Vagina (tissue), 2 donors: ENCODE measurements at regions not wholly inside any gene's neighbourhood (a gene's known extent, or its start where the extent isn't known, plus 50 kb on each side); places are given as distances from the start of the nearest gene placed in this dataset.

Experiments used
- POLR2A ChIP-seq, 2 donors: fragments of 450-650 bp; IDR thresholded peaks; one replicate each; pipeline ENCODE4 v1.6.1; 2017; ENCODE audit warnings: antibody characterized with exemption in 2 of 2, mild to moderate bottlenecking in 2 of 2, moderate library complexity in 2 of 2
- POLR2AphosphoS5 ChIP-seq, 2 donors: sonication (generic); formaldehyde crosslinking; IDR thresholded peaks; one replicate each; pipeline ENCODE4 v1.9.0; 2017; ENCODE audit warnings: antibody characterized with exemption in 2 of 2, mild to moderate bottlenecking in 2 of 2, low read depth in 1 of 2; ENCODE audit not compliant: insufficient read depth in 1 of 2
- TF ChIP-seq, protein P1 (sequence below), 3 experiments: fragments of 450-650 bp in 2 of 3; fragments of 200-600 bp in 1 of 3; sonication (generic) in 1 of 3; IDR thresholded peaks; one replicate each; pipeline ENCODE4 v1.5.1; 2017 to 2019; ENCODE audit warnings: antibody characterized with exemption in 3 of 3, mild to moderate bottlenecking in 2 of 3, moderate library complexity in 2 of 3

DNA sequence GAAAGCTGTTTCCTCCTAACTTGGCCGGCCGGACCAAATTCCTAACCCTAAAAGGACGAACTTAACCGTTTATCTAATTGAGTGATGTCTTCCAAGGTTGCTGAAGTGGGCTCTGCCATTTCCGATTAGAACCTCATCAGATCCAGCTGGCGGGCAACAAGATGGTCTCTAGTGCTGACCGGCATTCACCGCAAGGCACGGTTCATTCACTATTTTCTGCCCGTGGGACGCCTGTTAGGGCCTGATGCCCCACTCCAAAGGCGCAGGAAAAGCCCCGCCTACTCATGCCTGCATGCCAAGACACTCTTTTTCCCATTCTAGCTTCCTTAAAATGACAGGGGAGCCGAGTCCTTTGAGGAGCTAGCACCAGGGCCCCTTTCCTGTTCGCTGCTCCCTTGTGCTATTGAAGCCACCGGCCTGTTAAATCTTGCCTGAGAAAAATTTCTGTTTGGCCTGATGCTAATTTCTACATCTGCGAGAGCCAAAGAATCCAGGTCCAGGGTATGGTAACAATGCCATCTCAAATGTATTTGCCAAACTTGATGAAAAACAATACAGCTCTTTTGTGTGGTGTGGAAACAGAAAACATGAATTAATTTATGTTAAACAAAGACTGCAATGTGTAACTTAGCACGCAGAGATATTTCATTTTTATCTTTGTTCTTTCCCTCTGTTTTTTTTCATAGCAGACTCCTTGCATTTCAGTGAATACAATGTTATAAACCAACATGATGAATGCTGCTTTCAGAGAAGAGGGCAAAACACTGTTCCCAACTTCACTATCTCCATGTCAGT lies 1071.2 kb upstream of the USP15 start:
- TF ChIP-seq, protein P1, sequence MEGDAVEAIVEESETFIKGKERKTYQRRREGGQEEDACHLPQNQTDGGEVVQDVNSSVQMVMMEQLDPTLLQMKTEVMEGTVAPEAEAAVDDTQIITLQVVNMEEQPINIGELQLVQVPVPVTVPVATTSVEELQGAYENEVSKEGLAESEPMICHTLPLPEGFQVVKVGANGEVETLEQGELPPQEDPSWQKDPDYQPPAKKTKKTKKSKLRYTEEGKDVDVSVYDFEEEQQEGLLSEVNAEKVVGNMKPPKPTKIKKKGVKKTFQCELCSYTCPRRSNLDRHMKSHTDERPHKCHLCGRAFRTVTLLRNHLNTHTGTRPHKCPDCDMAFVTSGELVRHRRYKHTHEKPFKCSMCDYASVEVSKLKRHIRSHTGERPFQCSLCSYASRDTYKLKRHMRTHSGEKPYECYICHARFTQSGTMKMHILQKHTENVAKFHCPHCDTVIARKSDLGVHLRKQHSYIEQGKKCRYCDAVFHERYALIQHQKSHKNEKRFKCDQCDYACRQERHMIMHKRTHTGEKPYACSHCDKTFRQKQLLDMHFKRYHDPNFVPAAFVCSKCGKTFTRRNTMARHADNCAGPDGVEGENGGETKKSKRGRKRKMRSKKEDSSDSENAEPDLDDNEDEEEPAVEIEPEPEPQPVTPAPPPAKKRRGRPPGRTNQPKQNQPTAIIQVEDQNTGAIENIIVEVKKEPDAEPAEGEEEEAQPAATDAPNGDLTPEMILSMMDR (IDR thresholded peaks at IDR 0.05), result no peak
- TF ChIP-seq POLR2A (IDR thresholded peaks at IDR 0.05), result no peak
- TF ChIP-seq POLR2AphosphoS5 (IDR thresholded peaks at IDR 0.05; ENCODE audit: insufficient read depth in 1 of 2, low read depth in 1 of 2), result no peak
